Neural cell (in vitro differentiated cells): ENCODE measurements at regions not wholly inside any gene's neighbourhood (a gene's known extent, or its start where the extent isn't known, plus 50 kb on each side); places are given as distances from the start of the nearest gene placed in this dataset.

ENCODE experiments used
- H2AFZ ChIP-seq: fragments of 200-600, 300-800 bp; sonication (generic), shearing (Covaris generic); 2 replicates; pipeline ENCODE4 v1.6.0; 2014; ENCODE audit warnings: low read depth, mild to moderate bottlenecking, antibody characterized with exemption, low read length, moderate library complexity
- H3F3A ChIP-seq: fragments of 200-600 bp; shearing (Covaris generic); 2 replicates; pipeline ENCODE4 v1.6.1; 2016; ENCODE audit warnings: mild to moderate bottlenecking, moderate library complexity, mixed read lengths, antibody characterized with exemption, low read length; ENCODE audit not compliant: insufficient read depth, poor library complexity, severe bottlenecking
- H3K27ac ChIP-seq: fragments of 200-600, 300-800 bp; sonication (generic), shearing (Covaris generic); 2 replicates; pipeline ENCODE4 v1.5.1; 2014; ENCODE audit warnings: mild to moderate bottlenecking, low read length, moderate library complexity
- H3K27me3 ChIP-seq: fragments of 300-800, 200-600 bp; sonication (generic), shearing (Covaris generic); 2 replicates; pipeline ENCODE4 v1.6.0; 2014; ENCODE audit warnings: mild to moderate bottlenecking, low read depth, low read length, moderate library complexity; ENCODE audit not compliant: insufficient read depth
- H3K36me3 ChIP-seq: fragments of 300-800, 200-600 bp; sonication (generic), shearing (Covaris generic); 2 replicates; pipeline ENCODE4 v1.5.1; 2014; ENCODE audit warnings: mild to moderate bottlenecking, antibody characterized with exemption, low read length, moderate library complexity; ENCODE audit not compliant: insufficient read depth
- H3K4me2 ChIP-seq: fragments of 300-800, 200-600 bp; sonication (generic), shearing (Covaris generic); 2 replicates; pipeline ENCODE4 v1.6.0; 2014; ENCODE audit warnings: mild to moderate bottlenecking, low read length
- H3K4me3 ChIP-seq: fragments of 300-800, 200-600 bp; sonication (generic), shearing (Covaris generic); 2 replicates; pipeline ENCODE4 v1.5.1; 2014; ENCODE audit warnings: mild to moderate bottlenecking, low read length, moderate library complexity
- H3K79me2 ChIP-seq: fragments of 200-600 bp; shearing (Covaris generic); replicated peaks from 2 replicates; pipeline ENCODE4 v1.6.0; 2014; ENCODE audit warnings: mild to moderate bottlenecking, low read length, moderate library complexity; ENCODE audit not compliant: insufficient read depth
- H3K9ac ChIP-seq: fragments of 300-800, 200-600 bp; sonication (generic), shearing (Covaris generic); 2 replicates; pipeline ENCODE4 v1.6.1; 2016; ENCODE audit warnings: mild to moderate bottlenecking, low read length, mixed read lengths
- H3K9me2 ChIP-seq: fragments of 200-600 bp; shearing (Covaris generic); 2 replicates; pipeline ENCODE4 v1.6.1; 2016; ENCODE audit warnings: mild to moderate bottlenecking, low read length, mixed read lengths; ENCODE audit not compliant: insufficient read depth
- H3K9me3 ChIP-seq: fragments of 200-600, 300-800 bp; sonication (generic), shearing (Covaris generic); 2 replicates; pipeline ENCODE4 v1.6.1; 2016; ENCODE audit warnings: mild to moderate bottlenecking, mixed run types, low read length, moderate library complexity, mixed read lengths
- H4K20me1 ChIP-seq: fragments of 200-600 bp; shearing (Covaris generic); 2 replicates; pipeline ENCODE4 v1.6.1; 2016; ENCODE audit warnings: mild to moderate bottlenecking, mixed run types; ENCODE audit not compliant: insufficient read depth
- EP300 ChIP-seq: fragments of 450-650 bp; conservative IDR thresholded peaks from 2 replicates; pipeline ENCODE4 v1.6.1; 2014; ENCODE audit warnings: antibody characterized with exemption, mild to moderate bottlenecking, moderate library complexity; ENCODE audit not compliant: poor library complexity, severe bottlenecking
- EZH2 ChIP-seq: fragments of 200-600, 300-800 bp; shearing (Covaris generic), sonication (generic); IDR thresholded peaks from 2 replicates; pipeline ENCODE4 v1.6.1; 2014; ENCODE audit warnings: antibody characterized with exemption, low read length, borderline replicate concordance, mild to moderate bottlenecking; ENCODE audit not compliant: insufficient read depth, poor library complexity, severe bottlenecking
- MXI1 ChIP-seq: fragments of 450-650 bp; conservative IDR thresholded peaks from 2 replicates; pipeline ENCODE4 v1.6.1; 2014; ENCODE audit warnings: antibody characterized with exemption, mild to moderate bottlenecking; ENCODE audit not compliant: poor library complexity, severe bottlenecking
- POLR2AphosphoS5 ChIP-seq: IDR thresholded peaks from 2 replicates; pipeline ENCODE4 v1.6.1; 2012
- RAD21 ChIP-seq: fragments of 450-650 bp; conservative IDR thresholded peaks from 2 replicates; pipeline ENCODE4 v1.6.1; 2014; ENCODE audit warnings: antibody characterized with exemption, mild to moderate bottlenecking, moderate library complexity
- SMC3 ChIP-seq: fragments of 450-650 bp; conservative IDR thresholded peaks from 2 replicates; pipeline ENCODE4 v1.6.1; 2014; ENCODE audit warnings: antibody characterized with exemption, mild to moderate bottlenecking, moderate library complexity; ENCODE audit not compliant: poor library complexity
- TAF1 ChIP-seq: IDR thresholded peaks from 2 replicates; pipeline ENCODE4 v1.6.1; 2012; ENCODE audit warnings: low read depth
- TF ChIP-seq, protein P1 (sequence below): IDR thresholded peaks from 2 replicates; pipeline ENCODE4 v1.6.1; 2012; ENCODE audit warnings: borderline replicate concordance
- TF ChIP-seq, protein P2 (sequence below): fragments of 450-650 bp; IDR thresholded peaks from 2 replicates; pipeline ENCODE4 v1.5.1; 2014; ENCODE audit warnings: antibody characterized with exemption, mild to moderate bottlenecking, moderate library complexity; ENCODE audit not compliant: poor library complexity, severe bottlenecking

GRCh38 chr6:134734312-134734869 is 215.5 kb downstream of the ALDH8A1 start:
- no peak overlapping the region for H3K9ac ChIP-seq
- H4K20me1 ChIP-seq: no peaks in the 10 kb centered on the region
- H3K36me3 ChIP-seq: no peaks in the 10 kb centered on the region
- H3K27me3 ChIP-seq: no peaks in the 10 kb centered on the region
- H3K4me3 ChIP-seq: no peak overlapping the region
- H3K9me3 ChIP-seq: no peaks in the 10 kb centered on the region
- no peaks in the 10 kb centered on the region for H3K9me2 ChIP-seq
- H3K79me2 ChIP-seq: no peaks in the 10 kb centered on the region
- no peaks in the 10 kb centered on the region for H3F3A ChIP-seq
- H3K27ac ChIP-seq: no peak overlapping the region
- TF ChIP-seq, protein P1, sequence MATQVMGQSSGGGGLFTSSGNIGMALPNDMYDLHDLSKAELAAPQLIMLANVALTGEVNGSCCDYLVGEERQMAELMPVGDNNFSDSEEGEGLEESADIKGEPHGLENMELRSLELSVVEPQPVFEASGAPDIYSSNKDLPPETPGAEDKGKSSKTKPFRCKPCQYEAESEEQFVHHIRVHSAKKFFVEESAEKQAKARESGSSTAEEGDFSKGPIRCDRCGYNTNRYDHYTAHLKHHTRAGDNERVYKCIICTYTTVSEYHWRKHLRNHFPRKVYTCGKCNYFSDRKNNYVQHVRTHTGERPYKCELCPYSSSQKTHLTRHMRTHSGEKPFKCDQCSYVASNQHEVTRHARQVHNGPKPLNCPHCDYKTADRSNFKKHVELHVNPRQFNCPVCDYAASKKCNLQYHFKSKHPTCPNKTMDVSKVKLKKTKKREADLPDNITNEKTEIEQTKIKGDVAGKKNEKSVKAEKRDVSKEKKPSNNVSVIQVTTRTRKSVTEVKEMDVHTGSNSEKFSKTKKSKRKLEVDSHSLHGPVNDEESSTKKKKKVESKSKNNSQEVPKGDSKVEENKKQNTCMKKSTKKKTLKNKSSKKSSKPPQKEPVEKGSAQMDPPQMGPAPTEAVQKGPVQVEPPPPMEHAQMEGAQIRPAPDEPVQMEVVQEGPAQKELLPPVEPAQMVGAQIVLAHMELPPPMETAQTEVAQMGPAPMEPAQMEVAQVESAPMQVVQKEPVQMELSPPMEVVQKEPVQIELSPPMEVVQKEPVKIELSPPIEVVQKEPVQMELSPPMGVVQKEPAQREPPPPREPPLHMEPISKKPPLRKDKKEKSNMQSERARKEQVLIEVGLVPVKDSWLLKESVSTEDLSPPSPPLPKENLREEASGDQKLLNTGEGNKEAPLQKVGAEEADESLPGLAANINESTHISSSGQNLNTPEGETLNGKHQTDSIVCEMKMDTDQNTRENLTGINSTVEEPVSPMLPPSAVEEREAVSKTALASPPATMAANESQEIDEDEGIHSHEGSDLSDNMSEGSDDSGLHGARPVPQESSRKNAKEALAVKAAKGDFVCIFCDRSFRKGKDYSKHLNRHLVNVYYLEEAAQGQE: no peak
- no peak for TF ChIP-seq RAD21
- TF ChIP-seq, protein P2, sequence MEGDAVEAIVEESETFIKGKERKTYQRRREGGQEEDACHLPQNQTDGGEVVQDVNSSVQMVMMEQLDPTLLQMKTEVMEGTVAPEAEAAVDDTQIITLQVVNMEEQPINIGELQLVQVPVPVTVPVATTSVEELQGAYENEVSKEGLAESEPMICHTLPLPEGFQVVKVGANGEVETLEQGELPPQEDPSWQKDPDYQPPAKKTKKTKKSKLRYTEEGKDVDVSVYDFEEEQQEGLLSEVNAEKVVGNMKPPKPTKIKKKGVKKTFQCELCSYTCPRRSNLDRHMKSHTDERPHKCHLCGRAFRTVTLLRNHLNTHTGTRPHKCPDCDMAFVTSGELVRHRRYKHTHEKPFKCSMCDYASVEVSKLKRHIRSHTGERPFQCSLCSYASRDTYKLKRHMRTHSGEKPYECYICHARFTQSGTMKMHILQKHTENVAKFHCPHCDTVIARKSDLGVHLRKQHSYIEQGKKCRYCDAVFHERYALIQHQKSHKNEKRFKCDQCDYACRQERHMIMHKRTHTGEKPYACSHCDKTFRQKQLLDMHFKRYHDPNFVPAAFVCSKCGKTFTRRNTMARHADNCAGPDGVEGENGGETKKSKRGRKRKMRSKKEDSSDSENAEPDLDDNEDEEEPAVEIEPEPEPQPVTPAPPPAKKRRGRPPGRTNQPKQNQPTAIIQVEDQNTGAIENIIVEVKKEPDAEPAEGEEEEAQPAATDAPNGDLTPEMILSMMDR: no peak
- TF ChIP-seq EP300: no peak
- TF ChIP-seq TAF1: no peak
- no peak for TF ChIP-seq POLR2AphosphoS5
- TF ChIP-seq SMC3: no peak
- TF ChIP-seq MXI1: no peak
- no peak for TF ChIP-seq EZH2
- no peak overlapping the region for H2AFZ ChIP-seq
- H3K4me2 ChIP-seq: no peak overlapping the region

DNA sequence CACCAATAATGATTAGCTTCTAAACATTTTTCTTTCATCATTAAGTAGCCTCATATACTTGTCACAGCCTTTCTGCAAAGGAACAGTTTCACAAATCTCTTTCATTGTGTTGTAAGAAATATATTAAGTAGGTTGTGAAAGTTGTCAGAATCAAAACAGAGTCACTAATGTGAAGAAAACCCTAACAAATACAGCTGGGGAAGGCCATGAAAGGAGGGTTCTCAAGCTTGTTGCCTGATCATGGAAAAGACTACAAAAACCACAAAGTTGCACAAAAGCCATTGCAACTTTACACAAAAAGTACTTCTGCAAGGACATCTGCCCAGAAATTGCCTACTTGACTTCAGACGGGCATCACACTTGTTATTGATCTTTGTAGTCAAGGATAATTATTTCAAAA is 216.1 kb downstream of the ALDH8A1 start:
- H3K79me2 ChIP-seq: no peaks in the 10 kb centered on the region
- no peaks in the 10 kb centered on the region for H3K27me3 ChIP-seq
- TF ChIP-seq SMC3 (no peak), EZH2 (no peak), TAF1 (no peak), MXI1 (no peak), RAD21 (no peak), EP300 (no peak), POLR2AphosphoS5 (no peak)
- TF ChIP-seq, protein P2: no peak
- TF ChIP-seq, protein P1: no peak
- H3K4me3 ChIP-seq: no peak overlapping the region
- no peaks in the 10 kb centered on the region for H4K20me1 ChIP-seq
- no peak overlapping the region for H2AFZ ChIP-seq
- no peaks in the 10 kb centered on the region for H3K36me3 ChIP-seq
- H3K9ac ChIP-seq: no peak overlapping the region
- no peaks in the 10 kb centered on the region for H3F3A ChIP-seq
- H3K9me3 ChIP-seq: no peaks in the 10 kb centered on the region
- H3K27ac ChIP-seq: no peak overlapping the region
- H3K4me2 ChIP-seq: no peak overlapping the region
- no peaks in the 10 kb centered on the region for H3K9me2 ChIP-seq
